ENCODE measurements at regions not wholly inside any gene's neighbourhood (a gene's known extent, or its start where the extent isn't known, plus 50 kb on each side); places are given as distances from the start of the nearest gene placed in this dataset.

DNA sequence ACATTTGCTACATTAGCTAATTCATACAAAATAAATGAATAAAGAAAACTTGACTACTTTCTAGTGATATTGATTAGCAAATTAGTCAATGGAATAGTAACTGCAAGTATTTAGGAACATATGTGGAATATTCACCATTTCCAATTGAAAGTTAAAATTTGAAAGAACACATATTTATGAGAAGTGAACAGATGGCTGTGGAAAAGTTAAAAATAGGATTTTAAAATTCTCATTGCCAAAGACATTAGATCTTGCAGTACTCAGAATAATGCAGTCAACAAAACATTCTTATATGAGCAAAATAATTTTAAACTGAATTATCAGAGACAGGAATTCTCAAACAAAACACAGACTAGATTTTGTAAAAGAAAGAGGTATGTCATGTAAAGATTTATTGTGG lies 613.9 kb upstream of the NOVA1 start:
- no peaks in the 10 kb centered on the region for H3K36me3 ChIP-seq
- no peaks in the 10 kb centered on the region for H3K4me1 ChIP-seq
- no peaks in the 10 kb centered on the region for H3K9me3 ChIP-seq
- no peak overlapping the region for H3K4me3 ChIP-seq (replicated peaks in 1 of 3)
- no peaks in the 10 kb centered on the region for H3K27me3 ChIP-seq
- TF ChIP-seq, protein P1, sequence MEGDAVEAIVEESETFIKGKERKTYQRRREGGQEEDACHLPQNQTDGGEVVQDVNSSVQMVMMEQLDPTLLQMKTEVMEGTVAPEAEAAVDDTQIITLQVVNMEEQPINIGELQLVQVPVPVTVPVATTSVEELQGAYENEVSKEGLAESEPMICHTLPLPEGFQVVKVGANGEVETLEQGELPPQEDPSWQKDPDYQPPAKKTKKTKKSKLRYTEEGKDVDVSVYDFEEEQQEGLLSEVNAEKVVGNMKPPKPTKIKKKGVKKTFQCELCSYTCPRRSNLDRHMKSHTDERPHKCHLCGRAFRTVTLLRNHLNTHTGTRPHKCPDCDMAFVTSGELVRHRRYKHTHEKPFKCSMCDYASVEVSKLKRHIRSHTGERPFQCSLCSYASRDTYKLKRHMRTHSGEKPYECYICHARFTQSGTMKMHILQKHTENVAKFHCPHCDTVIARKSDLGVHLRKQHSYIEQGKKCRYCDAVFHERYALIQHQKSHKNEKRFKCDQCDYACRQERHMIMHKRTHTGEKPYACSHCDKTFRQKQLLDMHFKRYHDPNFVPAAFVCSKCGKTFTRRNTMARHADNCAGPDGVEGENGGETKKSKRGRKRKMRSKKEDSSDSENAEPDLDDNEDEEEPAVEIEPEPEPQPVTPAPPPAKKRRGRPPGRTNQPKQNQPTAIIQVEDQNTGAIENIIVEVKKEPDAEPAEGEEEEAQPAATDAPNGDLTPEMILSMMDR (IDR thresholded peaks at IDR 0.05) = no peak
- no peak for TF ChIP-seq POLR2A (IDR thresholded peaks at IDR 0.05)
- no peak overlapping the region for H3K27ac ChIP-seq
- no peak for DNase-seq
- intact Hi-C loops (cut with DNase I) = no loop called here

GRCh38 chr14:27222671-27223070 lies 624.8 kb upstream of the NOVA1 start:
- no peaks in the 10 kb centered on the region for H3K4me1 ChIP-seq
- H3K27me3 ChIP-seq = no peaks in the 10 kb centered on the region
- no peak for DNase-seq
- H3K27ac ChIP-seq = no peak overlapping the region
- H3K4me3 ChIP-seq (replicated peaks in 1 of 3) = no peak overlapping the region
- 71 to 81% methylated on average over 2 of the region's 2 CpGs for WGBS, 2 donors
- no peaks in the 10 kb centered on the region for H3K36me3 ChIP-seq
- no peaks in the 10 kb centered on the region for H3K9me3 ChIP-seq
- intact Hi-C loops (cut with DNase I) = no loop called here
- TF ChIP-seq, protein P1 (IDR thresholded peaks at IDR 0.05) = no peak
- TF ChIP-seq POLR2A (IDR thresholded peaks at IDR 0.05) = no peak

GRCh38 chr14:27223906-27224305 lies 626.1 kb upstream of the NOVA1 start:
- Histone ChIP-seq H3K36me3 (no peaks in the 10 kb centered on the region), H3K27me3 (no peaks in the 10 kb centered on the region), H3K4me1 (no peaks in the 10 kb centered on the region), H3K27ac (no peak overlapping the region), H3K9me3 (no peaks in the 10 kb centered on the region), H3K4me3 (replicated peaks in 1 of 3) (no peak overlapping the region)
- TF ChIP-seq, protein P1 (IDR thresholded peaks at IDR 0.05) = no peak
- no peak for TF ChIP-seq POLR2A (IDR thresholded peaks at IDR 0.05)
- DNase-seq = no peak
- intact Hi-C loops (cut with DNase I) = no loop called here

- no peak for TF ChIP-seq POLR2A (IDR thresholded peaks at IDR 0.05)
- TF ChIP-seq, protein P1 (IDR thresholded peaks at IDR 0.05) = no peak
Observed at GRCh38 chr14:27228053-27228452, 630.2 kb upstream of the NOVA1 start.

GRCh38 chr14:27234331-27234730 lies 636.5 kb upstream of the NOVA1 start:
- TF ChIP-seq POLR2A (IDR thresholded peaks at IDR 0.05) = no peak
- intact Hi-C loops (cut with DNase I) = no loop called here
- no peak overlapping the region for H3K4me3 ChIP-seq (replicated peaks in 1 of 3)
- no peak overlapping the region for H3K27ac ChIP-seq
- no peaks in the 10 kb centered on the region for H3K9me3 ChIP-seq
- DNase-seq = no peak
- no peaks in the 10 kb centered on the region for H3K36me3 ChIP-seq
- no peaks in the 10 kb centered on the region for H3K4me1 ChIP-seq
- H3K27me3 ChIP-seq = no peaks in the 10 kb centered on the region
- 75 to 86% methylated on average over 4 of the region's 4 CpGs for WGBS, 2 donors

More at GRCh38 chr14:27228053-27228452, 630.2 kb upstream of the NOVA1 start:
- intact Hi-C loops (cut with DNase I) = no loop called here
- no peaks in the 10 kb centered on the region for H3K4me1 ChIP-seq
- DNase-seq = no peak
- no peaks in the 10 kb centered on the region for H3K9me3 ChIP-seq
- no peak overlapping the region for H3K4me3 ChIP-seq (replicated peaks in 1 of 3)
- no peaks in the 10 kb centered on the region for H3K27me3 ChIP-seq
- H3K27ac ChIP-seq = no peak overlapping the region
- H3K36me3 ChIP-seq = no peaks in the 10 kb centered on the region

DNA sequence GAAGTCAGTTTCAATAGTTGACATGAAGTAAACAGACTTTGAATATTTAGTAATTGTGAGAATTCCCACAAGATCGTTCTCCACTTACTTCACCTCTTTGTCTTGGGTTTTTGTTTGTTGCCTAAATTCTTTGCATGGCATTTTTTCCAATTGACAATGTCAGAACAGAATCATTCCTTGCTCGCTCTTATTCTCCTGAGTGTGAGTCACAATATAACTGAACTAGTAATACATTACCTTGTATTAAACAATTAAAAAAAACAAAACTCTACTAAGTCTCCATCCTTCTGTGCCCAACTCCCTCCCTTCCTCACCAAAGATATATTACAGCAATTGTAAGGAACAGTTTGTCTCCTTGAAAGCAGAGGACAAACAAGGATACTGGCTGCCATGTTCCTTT lies 638.8 kb upstream of the NOVA1 start:
- 45 to 91% methylated on average over 2 of the region's 2 CpGs for WGBS, 2 donors
- DNase-seq = no peak
- Histone ChIP-seq H3K4me3 (replicated peaks in 1 of 3) (no peak overlapping the region), H3K36me3 (no peaks in the 10 kb centered on the region), H3K27ac (no peak overlapping the region), H3K9me3 (no peaks in the 10 kb centered on the region), H3K4me1 (no peaks in the 10 kb centered on the region), H3K27me3 (no peaks in the 10 kb centered on the region)
- no peak for TF ChIP-seq POLR2A (IDR thresholded peaks at IDR 0.05)
- TF ChIP-seq, protein P1 (IDR thresholded peaks at IDR 0.05) = no peak
- intact Hi-C loops (cut with DNase I) = no loop called here

Measured in thyroid gland (tissue), 4 donors.